ENCODE measurements at regions not wholly inside any gene's neighbourhood (a gene's known extent, or its start where the extent isn't known, plus 50 kb on each side); places are given as distances from the start of the nearest gene placed in this dataset.

DNA sequence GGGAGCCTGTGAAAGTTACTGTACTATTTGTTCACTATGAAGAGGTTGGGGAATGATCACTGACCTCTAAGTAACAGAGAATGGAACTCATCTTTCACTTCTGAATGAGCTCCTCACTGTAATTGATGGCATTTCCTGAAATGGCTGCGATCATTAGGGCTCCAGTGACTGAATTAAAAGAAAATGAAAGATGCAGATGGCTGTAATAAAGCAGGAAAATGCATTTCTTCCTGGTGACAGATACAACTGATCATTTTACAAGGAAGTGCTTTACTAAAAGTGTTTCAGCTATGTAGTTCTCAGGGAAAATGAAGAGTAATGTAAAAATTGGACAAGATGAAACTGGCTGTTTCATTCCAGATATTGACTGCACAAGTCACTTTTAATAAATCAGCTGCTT lies 1200.6 kb upstream of the NUDT12 start:
- WGBS, 2 experiments (ENCODE audit: insufficient coverage in 1 of 2, insufficient read length in 1 of 2), result 94 to 100% methylated on average over 1 of the region's 1 CpG
- Mint-ChIP-seq H3K27me3 (ENCODE audit: insufficient read depth) (no peaks in the 10 kb centered on the region), H3K27ac (no peak overlapping the region), H3K4me3 (no peak overlapping the region), H3K9me3 (no peaks in the 10 kb centered on the region), H3K4me1 (peaks cover 6% of the 10 kb centered on the region), H3K36me3 (ENCODE audit: low read depth) (no peaks in the 10 kb centered on the region)
- H3K9me3 ChIP-seq (ENCODE audit: control insufficient read depth, low read length), result peaks cover 4% of the 10 kb centered on the region
- DNase-seq, result no peak
- H3K4me3 ChIP-seq (ENCODE audit: low read length), result no peak overlapping the region
- H3K27ac ChIP-seq (ENCODE audit: low read depth, low read length), result no peak overlapping the region
- H3K27me3 ChIP-seq (ENCODE audit: control insufficient read depth, insufficient read depth, low read length, poor library complexity, severe bottlenecking), result no peaks in the 10 kb centered on the region
- H3K36me3 ChIP-seq (ENCODE audit: control insufficient read depth, insufficient read depth, low read length), result no peaks in the 10 kb centered on the region
- H3K9ac ChIP-seq (ENCODE audit: extremely low read depth, low read length, poor library complexity, severe bottlenecking), result no peak overlapping the region
- TF ChIP-seq, protein P1, sequence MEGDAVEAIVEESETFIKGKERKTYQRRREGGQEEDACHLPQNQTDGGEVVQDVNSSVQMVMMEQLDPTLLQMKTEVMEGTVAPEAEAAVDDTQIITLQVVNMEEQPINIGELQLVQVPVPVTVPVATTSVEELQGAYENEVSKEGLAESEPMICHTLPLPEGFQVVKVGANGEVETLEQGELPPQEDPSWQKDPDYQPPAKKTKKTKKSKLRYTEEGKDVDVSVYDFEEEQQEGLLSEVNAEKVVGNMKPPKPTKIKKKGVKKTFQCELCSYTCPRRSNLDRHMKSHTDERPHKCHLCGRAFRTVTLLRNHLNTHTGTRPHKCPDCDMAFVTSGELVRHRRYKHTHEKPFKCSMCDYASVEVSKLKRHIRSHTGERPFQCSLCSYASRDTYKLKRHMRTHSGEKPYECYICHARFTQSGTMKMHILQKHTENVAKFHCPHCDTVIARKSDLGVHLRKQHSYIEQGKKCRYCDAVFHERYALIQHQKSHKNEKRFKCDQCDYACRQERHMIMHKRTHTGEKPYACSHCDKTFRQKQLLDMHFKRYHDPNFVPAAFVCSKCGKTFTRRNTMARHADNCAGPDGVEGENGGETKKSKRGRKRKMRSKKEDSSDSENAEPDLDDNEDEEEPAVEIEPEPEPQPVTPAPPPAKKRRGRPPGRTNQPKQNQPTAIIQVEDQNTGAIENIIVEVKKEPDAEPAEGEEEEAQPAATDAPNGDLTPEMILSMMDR (conservative IDR thresholded peaks at IDR 0.05), result no peak
- H3K4me1 ChIP-seq (ENCODE audit: control insufficient read depth, insufficient read depth, low read length), result no peaks in the 10 kb centered on the region

DNA sequence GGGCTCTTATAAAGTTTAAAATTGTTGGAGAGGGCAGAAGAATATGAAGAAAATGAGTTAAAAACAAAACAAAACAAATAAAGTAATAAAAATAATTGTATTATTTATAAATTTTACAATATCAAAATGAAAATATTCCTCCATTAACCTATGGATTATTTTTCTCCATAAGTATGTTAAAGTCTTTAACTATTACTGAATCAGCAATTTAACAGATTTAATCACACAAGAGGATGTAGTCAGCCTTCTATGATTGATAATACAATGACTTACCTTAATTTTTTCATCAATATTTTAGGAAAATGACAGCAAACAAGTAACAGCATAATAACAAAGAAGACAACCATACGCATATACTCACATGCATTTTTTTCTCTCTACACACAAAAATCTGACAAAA lies 1195.3 kb upstream of the NUDT12 start:
- TF ChIP-seq, protein P1 (conservative IDR thresholded peaks at IDR 0.05), result no peak
- DNase-seq, result no peak
- H3K4me3 Mint-ChIP-seq, result no peak overlapping the region
- Histone ChIP-seq H3K4me3 (ENCODE audit: low read length) (no peak overlapping the region), H3K4me1 (ENCODE audit: control insufficient read depth, insufficient read depth, low read length) (no peaks in the 10 kb centered on the region), H3K9ac (ENCODE audit: extremely low read depth, low read length, poor library complexity, severe bottlenecking) (no peak overlapping the region), H3K36me3 (ENCODE audit: control insufficient read depth, insufficient read depth, low read length) (no peaks in the 10 kb centered on the region), H3K9me3 (ENCODE audit: control insufficient read depth, low read length) (peaks cover 4% of the 10 kb centered on the region), H3K27me3 (ENCODE audit: control insufficient read depth, insufficient read depth, low read length, poor library complexity, severe bottlenecking) (no peaks in the 10 kb centered on the region), H3K27ac (ENCODE audit: low read depth, low read length) (no peak overlapping the region)
- H3K4me1 Mint-ChIP-seq, result peaks cover 3% of the 10 kb centered on the region
- H3K36me3 Mint-ChIP-seq (ENCODE audit: low read depth), result no peaks in the 10 kb centered on the region
- no peaks in the 10 kb centered on the region for H3K27me3 Mint-ChIP-seq (ENCODE audit: insufficient read depth)
- 80 to 82% methylated on average over 1 of the region's 1 CpG for WGBS, 2 experiments (ENCODE audit: insufficient coverage in 1 of 2, insufficient read length in 1 of 2)
- H3K27ac Mint-ChIP-seq, result no peak overlapping the region
- no peaks in the 10 kb centered on the region for H3K9me3 Mint-ChIP-seq

DNA sequence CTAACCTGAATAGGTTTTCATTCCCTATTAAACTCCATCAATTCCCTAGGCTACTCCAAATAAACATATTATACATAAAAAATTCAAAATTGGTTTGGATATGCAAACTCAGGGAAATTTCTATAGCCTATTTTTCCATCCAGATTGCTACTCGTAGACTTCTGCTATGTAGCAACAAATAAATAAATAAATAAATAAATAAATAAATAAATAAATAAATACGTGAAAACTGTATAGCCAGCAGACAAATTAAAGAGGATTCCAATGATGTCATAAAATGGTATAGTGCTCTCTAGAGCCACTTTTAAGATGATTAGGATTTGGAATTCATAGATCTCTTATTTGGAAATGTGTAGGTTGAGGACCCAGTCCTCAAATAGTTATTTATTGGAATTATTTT lies 1193.2 kb upstream of the NUDT12 start:
- Mint-ChIP-seq H3K4me1 (peaks cover 3% of the 10 kb centered on the region), H3K27me3 (ENCODE audit: insufficient read depth) (no peaks in the 10 kb centered on the region), H3K36me3 (ENCODE audit: low read depth) (no peaks in the 10 kb centered on the region), H3K9me3 (no peaks in the 10 kb centered on the region), H3K4me3 (no peak overlapping the region), H3K27ac (no peak overlapping the region)
- Histone ChIP-seq H3K4me1 (ENCODE audit: control insufficient read depth, insufficient read depth, low read length) (no peaks in the 10 kb centered on the region), H3K4me3 (ENCODE audit: low read length) (no peak overlapping the region), H3K36me3 (ENCODE audit: control insufficient read depth, insufficient read depth, low read length) (no peaks in the 10 kb centered on the region), H3K9ac (ENCODE audit: extremely low read depth, low read length, poor library complexity, severe bottlenecking) (no peak overlapping the region), H3K27me3 (ENCODE audit: control insufficient read depth, insufficient read depth, low read length, poor library complexity, severe bottlenecking) (no peaks in the 10 kb centered on the region), H3K27ac (ENCODE audit: low read depth, low read length) (no peak overlapping the region), H3K9me3 (ENCODE audit: control insufficient read depth, low read length) (peaks cover 4% of the 10 kb centered on the region)
- DNase-seq, result no peak
- TF ChIP-seq, protein P1 (conservative IDR thresholded peaks at IDR 0.05), result no peak
- WGBS, 2 experiments (ENCODE audit: insufficient coverage in 1 of 2, insufficient read length in 1 of 2), result 90% methylated on average over 2 of the region's 2 CpGs; no CpG with 5 or more reads in 1 of the 2 experiments

Data from endodermal cell (in vitro differentiated cells).